ELF-1 (cell line): ENCODE measurements at regions not wholly inside any gene's neighbourhood (a gene's known extent, or its start where the extent isn't known, plus 50 kb on each side); places are given as distances from the start of the nearest gene placed in this dataset.

Source experiments
- DNase-seq: peaks from one replicate; pipeline ENCODE4 v3.0.0-alpha.2; 2016; ENCODE audit warnings: low read depth, low spot score

DNA sequence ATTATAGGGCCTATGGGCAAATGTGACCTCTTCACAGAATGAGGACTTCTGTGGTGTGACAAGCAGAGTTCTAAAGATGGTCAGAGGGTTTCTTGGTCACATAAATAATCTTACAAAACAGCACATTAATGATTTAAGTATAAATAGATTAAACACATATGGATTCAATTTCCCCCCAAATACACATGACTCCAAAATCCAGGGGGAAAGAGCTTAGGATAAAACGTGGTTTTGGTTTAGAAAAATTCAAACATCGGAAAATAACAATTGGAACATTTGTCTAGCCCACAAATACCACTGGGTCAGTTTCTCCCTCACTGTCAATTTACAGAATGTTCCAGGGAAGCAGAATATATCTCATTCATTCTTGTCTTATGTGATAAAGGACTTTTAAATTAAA is 283.1 kb downstream of the COG6 start:
- no peak for DNase-seq

DNA sequence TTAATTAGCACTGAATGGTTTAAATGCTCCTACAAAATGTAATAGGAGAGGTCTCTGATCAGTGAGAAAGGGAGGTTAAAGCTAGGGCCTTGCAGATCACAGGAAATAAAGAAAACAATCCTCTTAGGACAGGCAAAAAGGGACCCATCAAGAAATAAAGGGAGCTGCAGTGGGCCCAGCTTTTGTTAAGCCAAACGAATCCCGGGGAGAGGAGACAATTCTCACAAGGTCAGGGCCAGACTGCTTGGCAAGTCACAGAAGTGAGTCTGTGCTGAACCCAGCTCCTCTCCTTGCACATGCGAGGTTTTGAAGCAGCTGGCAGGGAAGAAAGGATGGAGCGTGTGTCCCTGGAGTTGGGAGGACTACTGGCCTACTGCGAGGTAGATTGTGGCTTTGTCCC is 285.8 kb downstream of the COG6 start:
- no peak for DNase-seq

DNA sequence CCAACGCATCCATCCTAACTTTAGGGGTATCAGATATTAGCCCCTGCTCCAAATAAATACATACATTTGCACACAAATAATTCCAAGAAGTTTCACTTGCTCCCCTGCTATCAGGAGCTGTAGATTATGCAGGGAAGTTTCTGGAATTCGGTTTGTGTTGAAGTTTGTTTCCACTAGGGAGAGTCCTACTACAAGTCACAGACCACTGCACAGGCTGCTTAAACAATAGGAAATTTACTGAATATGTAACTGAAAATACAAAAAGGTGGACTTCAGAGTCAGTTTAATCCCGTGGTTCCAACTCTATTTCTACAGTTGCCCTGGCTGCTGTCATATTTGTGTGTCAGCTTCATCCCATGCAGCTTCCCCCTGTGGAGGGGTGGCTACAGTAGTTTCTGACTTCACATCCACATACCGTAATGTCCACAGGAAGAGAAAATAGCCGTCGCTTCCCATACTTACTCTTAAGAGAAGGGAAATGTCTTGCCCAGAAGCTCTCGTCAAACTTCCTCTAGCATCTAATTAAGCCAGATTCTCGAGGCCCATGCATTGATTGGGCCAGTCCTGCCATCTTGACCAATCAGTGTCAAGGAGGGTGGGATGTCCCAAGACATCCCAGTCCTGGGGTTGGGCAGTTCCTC is 286.6 kb downstream of the COG6 start:
- DNase-seq, result no peak

DNA sequence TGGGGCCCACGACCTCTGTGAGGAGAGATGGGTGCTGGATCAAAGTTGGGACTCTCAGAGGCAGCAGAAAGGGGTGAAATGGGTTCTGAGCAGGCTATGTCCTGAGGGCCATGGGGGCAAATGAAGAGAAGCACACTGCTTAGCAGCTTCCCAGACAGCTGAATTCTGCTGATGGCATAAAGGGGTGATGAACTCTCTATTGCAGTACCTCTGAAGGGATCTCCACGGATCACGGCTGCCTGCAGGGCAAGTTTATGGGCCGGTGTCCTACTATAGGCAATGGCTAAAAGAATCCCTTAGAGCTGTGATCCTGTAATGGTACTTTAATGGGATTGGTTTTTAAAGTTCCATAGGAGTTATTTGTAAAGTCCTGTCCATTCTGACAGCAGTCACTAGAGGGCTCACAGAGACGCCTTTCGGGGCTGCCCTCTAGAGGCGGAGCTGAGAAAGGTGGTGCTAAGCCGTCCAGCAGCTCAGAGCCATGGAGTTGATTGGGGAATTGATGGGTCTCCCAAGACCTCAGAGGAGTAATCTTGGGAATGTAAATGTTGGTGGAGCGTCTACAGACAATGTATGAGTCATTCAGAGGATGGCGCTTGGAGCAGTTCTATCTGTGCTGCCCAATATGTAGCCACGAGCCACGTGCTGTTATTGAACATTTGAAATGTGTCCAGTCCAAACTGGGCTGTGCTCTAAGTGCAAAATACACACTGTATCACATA is 287.3 kb downstream of the COG6 start:
- DNase-seq, result peak; percentile 88

DNA sequence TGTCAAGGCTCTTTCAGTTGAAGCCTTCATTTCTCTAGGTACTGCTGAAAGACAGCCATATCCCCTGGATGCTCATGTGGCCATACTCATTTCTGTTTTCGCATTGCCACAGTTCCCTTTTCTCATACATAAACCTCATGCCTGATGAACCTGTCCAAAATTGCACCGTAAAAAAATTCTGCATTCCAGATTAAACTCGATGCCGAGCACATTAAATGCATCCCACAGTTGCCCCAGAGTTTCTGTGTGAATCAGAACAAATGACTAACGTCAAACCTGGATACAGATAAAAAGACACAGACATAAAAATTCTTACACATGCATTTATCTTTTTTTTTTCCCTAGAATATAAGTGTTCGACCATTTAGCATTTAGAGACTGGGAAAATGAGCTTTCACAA is 288.2 kb downstream of the COG6 start:
- no peak for DNase-seq

DNA sequence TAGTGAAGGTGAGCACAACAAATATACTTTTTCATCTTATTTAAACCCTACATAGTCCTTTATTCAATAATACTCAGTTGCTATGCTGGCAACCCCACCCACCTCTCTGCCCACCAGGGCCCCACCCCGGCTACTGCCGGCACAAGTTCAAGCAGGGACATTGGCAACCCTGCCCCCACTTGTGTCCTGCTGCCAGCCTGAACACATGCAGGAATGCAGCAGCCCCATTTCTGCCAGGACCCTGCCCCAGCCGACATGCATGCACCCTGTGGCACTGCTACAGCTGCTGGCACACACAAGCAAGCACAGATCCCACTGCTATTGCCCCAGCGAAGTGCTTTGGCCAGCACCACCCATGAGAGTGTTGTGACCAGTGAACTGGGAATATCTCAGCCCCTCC is 289.8 kb downstream of the COG6 start:
- no peak for DNase-seq

DNA sequence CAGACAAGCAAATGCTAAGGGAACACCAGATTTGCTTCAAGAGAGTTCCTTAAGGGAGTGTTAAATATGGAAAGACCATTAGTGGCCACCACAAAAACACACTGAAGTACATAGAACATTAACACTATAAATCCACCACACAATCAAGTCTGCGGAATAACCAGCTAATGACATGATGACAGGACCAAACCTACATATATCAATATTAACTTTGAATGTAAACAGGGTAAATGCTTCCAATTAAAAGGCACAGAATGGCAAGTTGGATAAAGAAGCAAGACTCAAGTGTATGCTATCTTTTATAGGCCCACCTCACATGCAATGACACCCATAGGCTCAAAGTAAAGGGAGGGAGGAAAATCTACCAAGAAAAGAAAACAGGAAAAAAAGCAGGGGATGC is 291.3 kb downstream of the COG6 start:
- DNase-seq, result no peak

DNA sequence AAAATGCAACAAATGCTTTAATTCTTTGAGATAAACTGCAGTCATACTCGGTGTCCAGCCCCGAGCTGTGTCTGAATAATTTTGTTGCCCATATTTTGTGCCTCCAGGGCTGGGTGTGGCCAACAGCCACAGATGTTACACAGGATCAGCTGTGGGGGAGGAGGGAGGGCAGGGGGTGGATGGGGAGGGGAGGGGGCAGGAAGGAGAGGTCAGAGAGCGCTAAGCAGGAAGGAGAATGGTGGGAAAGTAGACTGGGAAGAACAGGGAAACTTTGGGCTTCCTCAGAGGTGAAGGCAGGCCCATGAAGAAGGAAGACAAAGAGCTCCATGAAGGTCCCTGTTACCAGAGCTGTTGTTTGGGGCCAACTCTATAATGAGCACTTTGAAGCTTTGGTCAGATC is 295.8 kb downstream of the COG6 start:
- DNase-seq, result no peak

DNA sequence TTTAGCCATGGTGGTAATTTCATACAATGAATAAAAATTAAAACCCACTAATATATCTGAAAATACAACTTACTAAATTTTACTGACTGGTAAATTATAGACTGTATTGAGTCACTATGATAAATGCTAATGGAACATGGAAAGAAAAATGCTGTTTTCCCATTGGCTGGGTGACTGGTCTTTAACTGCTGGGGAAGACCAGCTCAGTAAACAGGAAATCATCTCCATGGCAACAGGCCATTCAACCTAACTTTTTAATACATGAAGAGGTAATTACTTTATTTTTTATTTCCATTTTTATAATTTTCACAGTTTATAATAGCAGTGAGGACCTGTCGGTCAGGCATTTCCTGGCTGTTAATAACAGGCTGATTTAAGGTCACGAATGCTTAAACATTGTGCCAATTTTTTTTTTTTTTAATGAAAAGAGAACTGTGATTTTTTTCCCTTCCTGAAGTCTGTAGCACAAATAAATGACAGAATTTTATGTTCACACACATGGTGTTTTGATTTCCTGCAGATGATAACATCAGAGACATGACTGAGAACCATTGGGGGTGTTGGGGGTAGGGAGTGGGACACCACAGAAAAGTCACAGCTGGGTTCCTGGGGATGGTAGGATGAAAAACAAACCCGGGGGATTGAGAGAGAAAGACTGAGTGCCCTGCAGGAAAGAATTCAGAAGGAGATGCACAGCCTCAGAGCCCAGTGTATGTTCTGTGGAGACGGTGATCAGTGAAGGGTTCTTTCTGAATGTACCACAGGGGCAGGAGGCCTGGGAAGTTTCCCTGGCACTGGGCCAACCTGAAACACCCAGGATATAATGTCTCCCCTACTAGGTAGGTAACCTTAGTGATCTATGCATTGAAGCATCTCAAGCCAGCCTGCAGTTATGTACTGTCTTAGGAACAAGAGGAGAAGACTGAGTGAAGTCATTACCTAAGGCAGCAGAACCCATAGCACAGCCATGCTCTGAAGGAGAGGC is 297.1 kb downstream of the COG6 start:
- no peak for DNase-seq

DNA sequence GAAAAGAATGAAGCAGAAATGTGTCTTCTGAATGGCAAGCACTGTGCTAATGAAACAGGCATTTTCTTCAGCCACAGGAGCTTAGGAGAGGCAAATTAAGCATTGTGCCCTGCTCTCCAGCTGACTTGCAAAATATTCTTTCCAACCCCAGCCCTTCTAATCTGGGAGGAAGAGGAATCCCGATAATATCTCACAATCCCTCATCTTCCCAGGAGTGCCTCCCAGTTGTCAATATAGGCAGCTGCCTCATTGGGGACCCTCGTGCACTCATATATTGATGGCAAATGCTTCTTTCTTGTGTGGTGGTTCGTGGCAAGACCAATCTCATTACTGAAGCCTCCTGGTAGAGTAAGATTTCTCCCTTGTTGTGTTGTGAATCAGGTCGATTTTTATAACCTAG is 299.0 kb downstream of the COG6 start:
- no peak for DNase-seq

DNA sequence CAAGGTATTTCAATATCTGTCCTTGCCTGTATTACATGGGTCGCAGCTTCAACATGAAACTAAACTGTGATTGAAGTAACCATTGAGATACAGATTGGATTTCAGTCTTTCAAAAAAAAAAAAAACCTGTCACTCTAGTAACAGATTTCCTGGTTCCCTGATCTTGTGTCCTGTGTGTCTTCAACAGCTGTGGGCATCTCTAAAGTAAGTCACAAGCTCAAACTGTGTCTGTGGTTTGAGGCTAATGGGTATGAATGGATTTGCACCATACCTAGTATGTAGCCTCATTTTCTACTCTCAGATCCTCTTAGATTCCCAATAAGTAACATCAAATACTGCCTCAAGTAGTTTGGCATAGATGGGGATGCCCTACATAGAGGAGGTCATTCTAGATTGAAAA is 300.1 kb downstream of the COG6 start:
- DNase-seq, result no peak

DNA sequence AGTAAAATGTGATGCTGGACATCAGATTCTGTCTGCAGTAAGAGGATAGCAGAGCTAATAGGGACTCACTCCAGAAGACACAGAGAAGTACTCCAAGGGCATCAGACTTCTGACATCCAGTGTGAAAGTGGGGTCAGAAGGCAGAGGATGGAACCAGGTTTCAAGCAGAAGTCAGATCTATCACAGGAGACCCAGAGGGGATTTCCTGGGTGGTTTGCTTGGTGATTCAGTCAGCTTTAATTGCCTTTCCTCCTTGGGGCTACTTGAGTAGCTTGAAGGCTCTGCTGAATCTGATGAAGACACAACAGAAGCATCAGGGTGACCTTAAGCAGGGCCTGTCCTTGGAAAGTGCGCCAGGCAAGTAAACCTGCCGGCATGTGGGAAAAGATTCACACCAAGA is 300.6 kb downstream of the COG6 start:
- no peak for DNase-seq

DNA sequence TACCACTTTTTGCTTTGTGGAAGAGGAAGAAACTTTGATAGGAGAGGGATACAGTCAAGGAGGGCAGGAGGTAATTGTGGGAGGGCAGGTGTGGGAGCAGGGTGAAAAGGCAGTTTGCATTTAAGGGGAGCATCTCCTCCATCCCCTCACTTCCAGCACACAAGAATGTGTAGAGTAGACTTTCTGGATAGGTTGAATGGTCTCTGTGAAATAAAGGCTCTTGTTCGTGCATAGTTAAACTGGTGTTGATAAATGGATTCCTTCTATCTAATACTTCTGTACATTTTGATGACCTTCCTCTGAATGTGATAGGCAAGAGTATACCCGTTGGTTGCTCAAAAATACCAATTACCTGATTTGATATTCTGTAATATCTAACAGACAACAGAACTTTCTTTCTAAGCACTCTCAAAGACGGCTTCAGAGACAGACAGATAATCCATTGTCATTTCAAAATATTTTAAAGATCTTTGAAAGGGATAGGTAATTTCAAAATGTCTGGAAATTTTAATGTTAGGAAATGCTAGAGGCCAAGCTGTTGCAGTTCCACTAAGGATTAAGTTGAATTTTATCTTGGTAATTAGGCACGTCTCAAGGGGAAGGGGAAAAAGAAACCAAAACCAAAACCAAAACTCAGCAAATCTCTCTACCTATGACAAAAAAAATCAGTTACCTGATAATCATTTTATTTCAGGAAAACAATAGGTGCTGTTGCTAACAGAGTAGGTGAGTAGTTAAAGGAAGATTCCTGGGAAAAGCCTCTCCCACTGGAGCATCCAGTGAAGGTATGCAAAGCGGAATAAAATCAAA is 302.6 kb downstream of the COG6 start:
- no peak for DNase-seq

DNA sequence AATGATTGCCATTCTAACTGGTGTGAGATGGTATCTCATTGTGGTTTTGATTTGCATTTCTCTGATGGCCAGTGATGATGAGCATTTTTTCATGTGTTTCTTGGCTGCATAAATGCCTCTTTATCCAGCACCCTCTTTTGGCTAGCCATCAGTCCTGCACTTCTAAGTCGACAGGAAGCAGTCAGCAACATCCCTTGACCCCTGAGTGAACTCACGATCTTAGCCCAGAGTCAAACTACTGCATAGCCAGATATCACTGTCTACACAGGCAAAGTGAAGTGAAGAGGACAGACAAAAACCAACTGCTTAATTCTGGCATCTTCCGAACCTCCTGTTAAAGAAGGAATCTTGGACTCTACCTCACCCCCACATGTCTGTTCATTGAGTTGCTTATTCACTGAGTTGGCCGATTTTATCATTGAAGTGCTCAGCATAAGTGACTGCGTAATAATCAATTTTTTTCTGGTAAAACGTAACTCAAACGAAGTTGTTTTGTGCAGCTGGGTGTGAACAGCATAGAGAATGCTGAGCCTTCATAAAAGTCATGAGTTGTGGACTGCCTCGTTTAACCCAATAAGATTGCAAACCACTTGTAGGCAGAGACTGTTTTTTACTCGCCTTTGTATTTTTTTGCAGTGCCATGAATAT is 304.2 kb downstream of the COG6 start:
- no peak for DNase-seq

DNA sequence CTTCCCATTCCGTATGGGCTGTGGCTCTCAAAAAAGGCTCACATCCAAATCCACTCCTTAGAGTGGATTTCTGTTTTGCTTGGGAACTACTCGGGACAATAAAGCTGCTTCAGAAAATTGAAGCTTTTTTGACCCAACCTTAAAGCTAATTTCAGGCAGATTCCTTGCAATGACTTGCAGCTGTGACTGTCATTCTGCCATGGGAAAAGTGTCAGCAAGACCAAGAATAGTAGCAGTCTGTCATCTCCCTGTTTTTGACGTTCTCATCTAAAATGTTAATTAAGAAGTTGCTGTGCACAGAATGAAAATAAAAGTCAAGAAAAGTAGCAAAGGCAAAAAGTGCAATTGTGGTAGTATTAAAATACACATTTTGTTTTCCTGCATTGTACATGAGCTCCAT is 304.7 kb downstream of the COG6 start:
- no peak for DNase-seq

DNA sequence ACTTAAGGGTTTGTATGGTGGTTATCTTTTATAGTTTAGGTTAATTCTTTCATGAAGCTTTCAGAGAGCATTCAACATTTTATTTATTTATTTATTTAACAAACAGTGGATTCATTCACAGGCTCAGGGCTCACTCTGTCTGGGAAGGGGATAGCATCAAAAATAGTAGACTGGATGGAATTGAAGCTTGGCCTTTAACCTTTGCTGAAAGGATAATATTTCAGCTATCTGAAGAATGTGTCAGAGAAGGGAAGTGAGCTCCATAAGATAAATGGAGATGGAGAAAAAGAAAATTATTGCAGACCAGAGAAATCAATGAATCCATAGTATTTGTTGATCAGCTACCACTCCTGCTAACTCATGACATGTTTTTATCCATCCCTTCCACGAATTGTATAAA is 305.6 kb downstream of the COG6 start:
- DNase-seq, result no peak

DNA sequence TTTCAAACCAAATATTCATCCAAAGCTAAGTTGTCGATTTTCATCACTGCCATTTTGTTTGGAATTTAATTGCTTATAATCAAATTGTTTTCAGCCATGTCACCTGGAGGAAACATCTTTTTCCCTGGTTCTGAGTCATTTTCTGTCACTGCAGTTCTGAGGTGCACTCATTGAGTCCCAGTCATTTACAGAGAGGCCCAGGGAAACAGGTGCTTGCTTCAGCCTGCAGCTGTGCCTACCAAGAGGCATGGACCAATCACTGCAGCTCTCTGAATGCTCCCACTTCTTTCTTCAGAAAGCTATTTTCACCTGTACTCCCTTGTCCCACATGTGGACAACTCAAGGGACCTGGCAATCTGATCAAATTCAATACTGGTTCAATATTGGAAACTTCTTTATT is 308.1 kb downstream of the COG6 start:
- DNase-seq, result no peak

DNA sequence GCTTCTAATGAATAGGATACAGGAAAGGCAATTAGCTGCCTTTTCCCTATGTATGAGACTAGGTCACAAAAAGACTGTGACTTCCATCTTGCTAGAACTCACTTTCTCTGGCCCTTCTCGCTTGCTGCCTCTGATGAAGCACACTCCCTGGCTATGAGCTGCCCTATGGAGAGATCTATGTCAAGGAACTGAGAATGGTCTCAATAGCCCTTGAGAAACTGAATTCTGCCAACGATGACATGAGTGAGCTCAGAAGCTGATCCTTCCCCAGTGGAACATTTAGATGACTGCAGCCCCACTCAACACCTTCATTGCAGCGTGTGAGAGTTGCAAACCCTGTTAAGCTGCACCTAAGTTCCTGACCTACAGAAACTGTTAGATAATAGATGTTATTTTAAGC is 309.8 kb downstream of the COG6 start:
- no peak for DNase-seq

DNA sequence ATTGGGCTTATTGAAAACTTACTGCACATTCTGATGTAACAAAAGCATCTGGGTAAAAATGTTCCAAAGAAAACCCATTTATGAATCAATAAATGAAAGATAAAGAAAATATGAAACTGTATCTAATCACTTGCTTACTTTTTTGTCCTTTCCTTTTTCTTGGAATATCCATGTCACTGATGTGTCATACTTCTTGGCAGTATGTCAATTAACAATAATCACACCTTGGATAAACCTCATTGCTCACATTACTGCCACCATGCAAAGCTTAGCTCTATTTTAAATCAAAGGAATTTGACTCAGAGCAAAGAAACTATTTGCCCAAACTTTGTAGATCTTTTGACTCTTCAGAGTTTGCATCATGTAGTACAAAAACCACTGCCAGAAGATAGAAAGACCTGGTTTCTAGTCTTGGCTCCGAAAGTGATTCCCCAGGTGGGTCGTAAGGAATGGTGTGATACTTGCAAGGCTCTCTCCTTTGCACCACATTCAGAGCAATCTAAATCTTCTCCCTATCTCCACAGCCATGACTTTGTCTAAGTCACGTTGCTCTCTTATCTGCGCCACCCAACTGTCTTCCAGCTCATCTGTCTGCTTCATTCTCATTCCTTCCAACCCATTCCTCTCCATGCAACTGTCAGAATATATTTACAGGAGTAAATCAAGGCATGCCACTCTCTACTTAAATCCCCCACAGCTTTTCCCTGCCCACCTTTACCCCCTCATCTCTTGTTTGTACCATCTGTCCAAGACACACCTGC is 311.9 kb downstream of the COG6 start:
- DNase-seq, result no peak
